Natural killer cell (primary cell): ENCODE measurements at regions not wholly inside any gene's neighbourhood (a gene's known extent, or its start where the extent isn't known, plus 50 kb on each side); places are given as distances from the start of the nearest gene placed in this dataset.

ENCODE experiments used
- ATAC-seq, 3 donors: fragments of 150-1000 bp in 2 of 3; fragments of 200-7000 bp in 1 of 3; cut with Tn5 transposase; 1 replicate in 1 of 3; 2 replicates in 2 of 3; pipeline ENCODE4 v1.10.0; 2021; ENCODE audit warnings: mild to moderate bottlenecking in 2 of 3, moderate library complexity in 2 of 3
- DNase-seq, 2 donors: peaks; one replicate each; pipeline versions ENCODE4 v3.0.0 to v3.0.0-alpha.2; 2013 to 2021; ENCODE audit warnings: mixed read lengths in 1 of 2
- H3K27ac ChIP-seq: one replicate; pipeline ENCODE4 v1.5.1; 2013; ENCODE audit warnings: mild to moderate bottlenecking, low read length
- H3K27me3 ChIP-seq: one replicate; pipeline ENCODE4 v1.6.1; 2013; ENCODE audit warnings: low read length; ENCODE audit not compliant: control insufficient read depth, insufficient read depth
- H3K36me3 ChIP-seq: one replicate; pipeline ENCODE4 v1.6.1; 2013; ENCODE audit warnings: low read length; ENCODE audit not compliant: control insufficient read depth, insufficient read depth
- H3K4me1 ChIP-seq: one replicate; pipeline ENCODE4 v1.6.1; 2013; ENCODE audit warnings: low read length; ENCODE audit not compliant: control insufficient read depth, insufficient read depth
- H3K4me3 ChIP-seq: one replicate; pipeline ENCODE4 v1.5.1; 2013; ENCODE audit warnings: low read length
- H3K9me3 ChIP-seq: one replicate; pipeline ENCODE4 v1.6.1; 2013; ENCODE audit warnings: low read length; ENCODE audit not compliant: control insufficient read depth, insufficient read depth
- H3K27ac Mint-ChIP-seq, 2 donors: one replicate each; pipeline ENCODE4 v1.8.0; 2022; ENCODE audit warnings: mild to moderate bottlenecking in 2 of 2, mixed read lengths in 2 of 2, moderate library complexity in 1 of 2
- H3K27me3 Mint-ChIP-seq, 2 donors: one replicate each; pipeline ENCODE4 v1.8.0; 2022; ENCODE audit warnings: low read depth in 2 of 2, mixed read lengths in 2 of 2
- H3K36me3 Mint-ChIP-seq: one replicate; pipeline ENCODE4 v1.8.0; 2022; ENCODE audit warnings: mixed read lengths
- H3K4me1 Mint-ChIP-seq, 2 donors: one replicate each; pipeline ENCODE4 v1.8.0; 2022; ENCODE audit warnings: mixed read lengths in 2 of 2
- H3K4me3 Mint-ChIP-seq: one replicate; pipeline ENCODE4 v1.8.0; 2022; ENCODE audit warnings: mild to moderate bottlenecking, moderate library complexity, mixed read lengths
- H3K9me3 Mint-ChIP-seq, 2 donors: one replicate each; pipeline ENCODE4 v1.8.0; 2022; ENCODE audit warnings: mixed read lengths in 2 of 2
- WGBS: methylation state at CpG from one replicate; pipeline ENCODE4 v1.1.7; 2013; ENCODE audit warnings: missing lambda C conversion rate; ENCODE audit not compliant: insufficient coverage; 5-methylcytosine and 5-hydroxymethylcytosine counted together
- intact Hi-C: fragments of 100-400 bp; cut with micrococcal nuclease; formaldehyde crosslinking; loops from one replicate; pipeline ENCODE4 v1.14.2; 2022
- TF ChIP-seq, protein P1 (sequence below): fragments of 200-600 bp; IDR thresholded peaks from one replicate; pipeline ENCODE4 v1.8.0; 2022; ENCODE audit warnings: antibody characterized with exemption

GRCh38 chr1:163650624-163651023 lies 328.9 kb downstream of the NUF2 start:
- TF ChIP-seq, protein P1, sequence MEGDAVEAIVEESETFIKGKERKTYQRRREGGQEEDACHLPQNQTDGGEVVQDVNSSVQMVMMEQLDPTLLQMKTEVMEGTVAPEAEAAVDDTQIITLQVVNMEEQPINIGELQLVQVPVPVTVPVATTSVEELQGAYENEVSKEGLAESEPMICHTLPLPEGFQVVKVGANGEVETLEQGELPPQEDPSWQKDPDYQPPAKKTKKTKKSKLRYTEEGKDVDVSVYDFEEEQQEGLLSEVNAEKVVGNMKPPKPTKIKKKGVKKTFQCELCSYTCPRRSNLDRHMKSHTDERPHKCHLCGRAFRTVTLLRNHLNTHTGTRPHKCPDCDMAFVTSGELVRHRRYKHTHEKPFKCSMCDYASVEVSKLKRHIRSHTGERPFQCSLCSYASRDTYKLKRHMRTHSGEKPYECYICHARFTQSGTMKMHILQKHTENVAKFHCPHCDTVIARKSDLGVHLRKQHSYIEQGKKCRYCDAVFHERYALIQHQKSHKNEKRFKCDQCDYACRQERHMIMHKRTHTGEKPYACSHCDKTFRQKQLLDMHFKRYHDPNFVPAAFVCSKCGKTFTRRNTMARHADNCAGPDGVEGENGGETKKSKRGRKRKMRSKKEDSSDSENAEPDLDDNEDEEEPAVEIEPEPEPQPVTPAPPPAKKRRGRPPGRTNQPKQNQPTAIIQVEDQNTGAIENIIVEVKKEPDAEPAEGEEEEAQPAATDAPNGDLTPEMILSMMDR: no peak
- intact Hi-C loops: no loop called here
- H3K27me3 ChIP-seq: no peaks in the 10 kb centered on the region
- Mint-ChIP-seq H3K4me3 (no peak overlapping the region), H3K9me3 (peaks cover 6% of the 10 kb centered on the region in 2 donors), H3K4me1 (no peaks in the 10 kb centered on the region), H3K27me3 (no peaks in the 10 kb centered on the region), H3K36me3 (no peaks in the 10 kb centered on the region), H3K27ac (no peak overlapping the region)
- no peaks in the 10 kb centered on the region for H3K4me1 ChIP-seq
- WGBS: 92% methylated on average over 4 of the region's 4 CpGs
- DNase-seq: no peak
- H3K36me3 ChIP-seq: no peaks in the 10 kb centered on the region
- ATAC-seq: no peak
- no peak overlapping the region for H3K27ac ChIP-seq
- no peak overlapping the region for H3K4me3 ChIP-seq
- no peaks in the 10 kb centered on the region for H3K9me3 ChIP-seq

GRCh38 chr1:163652441-163652840 lies 330.7 kb downstream of the NUF2 start:
- Mint-ChIP-seq H3K36me3 (no peaks in the 10 kb centered on the region), H3K4me3 (no peak overlapping the region), H3K27ac (no peak overlapping the region), H3K27me3 (no peaks in the 10 kb centered on the region), H3K4me1 (no peaks in the 10 kb centered on the region), H3K9me3 (peaks cover 5 to 7% of the 10 kb centered on the region in 2 donors)
- intact Hi-C loops: no loop called here
- no peaks in the 10 kb centered on the region for H3K9me3 ChIP-seq
- no peaks in the 10 kb centered on the region for H3K4me1 ChIP-seq
- H3K4me3 ChIP-seq: no peak overlapping the region
- DNase-seq: no peak
- ATAC-seq: no peak
- TF ChIP-seq, protein P1: no peak
- H3K27ac ChIP-seq: no peak overlapping the region
- no peaks in the 10 kb centered on the region for H3K36me3 ChIP-seq
- no peaks in the 10 kb centered on the region for H3K27me3 ChIP-seq

GRCh38 chr1:163655565-163655964 lies 333.8 kb downstream of the NUF2 start:
- intact Hi-C loops: no loop called here
- Mint-ChIP-seq H3K36me3 (no peaks in the 10 kb centered on the region), H3K27ac (no peak overlapping the region), H3K9me3 (peaks cover 8 to 13% of the 10 kb centered on the region in 2 donors), H3K27me3 (no peaks in the 10 kb centered on the region), H3K4me3 (no peak overlapping the region), H3K4me1 (no peaks in the 10 kb centered on the region)
- TF ChIP-seq, protein P1: no peak
- DNase-seq (no peak), ATAC-seq (no peak)
- Histone ChIP-seq H3K9me3 (no peaks in the 10 kb centered on the region), H3K27me3 (no peaks in the 10 kb centered on the region), H3K4me3 (no peak overlapping the region), H3K36me3 (no peaks in the 10 kb centered on the region), H3K4me1 (no peaks in the 10 kb centered on the region), H3K27ac (no peak overlapping the region)

DNA sequence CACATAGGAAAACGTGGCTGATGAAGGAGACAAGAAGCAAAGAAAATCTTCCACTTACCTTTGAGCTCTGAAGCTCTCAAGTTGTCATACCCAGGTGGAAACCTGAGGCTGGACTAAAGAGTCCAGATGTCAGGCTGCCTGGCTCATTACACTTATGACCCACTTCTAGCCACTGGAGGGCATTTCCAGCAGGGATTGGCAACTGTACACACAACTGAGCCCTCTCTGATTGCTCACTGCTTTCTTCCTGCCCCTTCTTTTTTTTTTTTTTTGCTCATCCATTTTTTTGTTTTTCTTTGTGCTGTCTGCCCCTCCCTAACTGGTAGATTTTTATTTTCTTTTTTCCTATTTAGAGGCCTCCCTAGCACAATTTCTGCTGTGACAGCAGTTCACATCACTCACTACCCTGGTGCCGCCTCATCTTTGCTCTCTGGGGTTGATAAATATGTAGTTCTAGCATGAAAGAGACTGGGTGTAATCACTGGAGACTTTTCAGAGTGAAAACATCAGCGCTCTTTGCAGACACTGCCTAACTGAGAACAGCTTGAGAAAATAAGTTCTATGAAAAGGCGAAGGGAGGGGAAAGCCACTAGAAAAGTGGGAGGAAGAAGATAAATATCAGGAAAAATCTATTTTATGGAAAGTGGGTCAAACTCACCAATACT lies 334.5 kb downstream of the NUF2 start:
- H3K36me3 ChIP-seq: no peaks in the 10 kb centered on the region
- H3K4me3 ChIP-seq: no peak overlapping the region
- DNase-seq (no peak), ATAC-seq (no peak)
- H3K36me3 Mint-ChIP-seq: no peaks in the 10 kb centered on the region
- no peaks in the 10 kb centered on the region for H3K27me3 ChIP-seq
- no peaks in the 10 kb centered on the region for H3K4me1 Mint-ChIP-seq
- 78% methylated on average over 4 of the region's 4 CpGs for WGBS
- peaks cover 8 to 13% of the 10 kb centered on the region in 2 donors for H3K9me3 Mint-ChIP-seq
- no peak overlapping the region for H3K27ac Mint-ChIP-seq
- TF ChIP-seq, protein P1: no peak
- no peaks in the 10 kb centered on the region for H3K4me1 ChIP-seq
- no peaks in the 10 kb centered on the region for H3K9me3 ChIP-seq
- H3K4me3 Mint-ChIP-seq: no peak overlapping the region
- H3K27me3 Mint-ChIP-seq: no peaks in the 10 kb centered on the region
- no peak overlapping the region for H3K27ac ChIP-seq
- intact Hi-C loops: no loop called here
